ENCODE measurements at regions not wholly inside any gene's neighbourhood (a gene's known extent, or its start where the extent isn't known, plus 50 kb on each side); places are given as distances from the start of the nearest gene placed in this dataset.
"Not testable (repeated sequence)": the region's sequence is repeated elsewhere in the genome, so short reads cannot be mapped to it uniquely, and the experiment has no call there.

DNA sequence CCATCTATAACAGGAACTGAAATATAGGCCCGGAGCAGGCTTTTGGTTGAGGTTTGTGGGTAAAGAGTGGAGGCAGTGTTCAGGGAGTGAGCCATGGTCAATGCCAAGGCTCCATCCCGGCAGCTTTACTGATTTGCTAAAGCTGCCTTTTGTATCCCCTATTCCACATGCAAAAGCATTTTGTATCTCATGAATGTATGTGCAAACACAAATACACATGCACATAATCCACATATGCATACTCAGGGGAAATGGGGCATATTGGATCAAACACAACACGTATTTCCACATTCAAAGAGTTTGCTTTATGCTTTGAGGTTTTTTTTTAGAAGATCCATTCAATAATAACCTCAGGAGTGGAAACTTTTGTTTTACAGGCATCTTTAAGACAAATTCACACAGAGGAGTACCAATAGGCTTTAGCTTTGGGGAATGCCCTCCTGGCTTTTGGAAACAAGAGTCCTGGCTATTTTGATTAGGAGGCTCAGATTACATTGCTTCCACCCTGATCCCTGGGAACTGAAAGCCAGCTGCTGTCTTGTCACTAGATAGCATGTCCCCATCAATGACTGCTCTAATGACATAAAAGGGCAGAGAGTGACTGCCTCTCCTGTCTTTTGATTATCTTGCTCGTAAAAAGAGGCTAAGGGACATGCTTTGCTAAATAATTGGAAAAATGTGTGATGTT, 263.2 kb downstream of the EN1 start:
- H3K4me3 ChIP-seq (ENCODE audit: low read depth in 1 of 2, low read length in 2 of 2), result no peak overlapping the region
- no peaks in the 10 kb centered on the region for H3K4me1 ChIP-seq (ENCODE audit: control insufficient read depth in 1 of 2, insufficient read depth in 2 of 2, low read length in 2 of 2)
- H3K27me3 ChIP-seq (ENCODE audit: control insufficient read depth in 1 of 2, insufficient read depth in 2 of 2, low read length in 2 of 2), result no peaks in the 10 kb centered on the region
- H3K36me3 ChIP-seq (ENCODE audit: control insufficient read depth in 1 of 2, insufficient read depth in 2 of 2, low read length in 2 of 2), result no peaks in the 10 kb centered on the region
- no peak overlapping the region for H3K9ac ChIP-seq (ENCODE audit: low read depth in 1 of 2, low read length in 2 of 2)
- H3K9me3 ChIP-seq (ENCODE audit: control insufficient read depth in 1 of 2, low read length in 2 of 2), result no peaks in the 10 kb centered on the region
- no peak overlapping the region for H3K27ac ChIP-seq (ENCODE audit: low read depth, low read length)

DNA sequence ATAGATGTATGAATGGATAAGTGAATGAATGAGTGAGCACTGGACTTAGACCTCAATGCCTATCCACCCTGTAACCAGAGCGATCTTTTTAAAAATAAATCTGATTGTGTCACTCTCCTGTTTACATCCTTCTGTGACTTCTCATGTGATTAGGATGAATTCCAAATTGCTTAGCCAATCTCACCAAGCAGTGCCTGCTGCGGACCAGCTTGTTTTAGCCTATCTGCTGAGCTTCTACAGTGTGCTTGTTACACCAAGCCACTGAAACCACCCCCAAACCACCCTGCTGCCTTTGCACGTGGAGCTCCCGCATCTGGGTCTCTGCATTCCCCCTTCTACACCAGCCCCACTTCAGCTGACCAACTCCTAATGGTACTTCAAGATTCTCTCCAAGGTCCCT, 265.4 kb downstream of the EN1 start:
- no peak overlapping the region for H3K27ac ChIP-seq (ENCODE audit: low read depth, low read length)
- H3K27me3 ChIP-seq (ENCODE audit: control insufficient read depth in 1 of 2, insufficient read depth in 2 of 2, low read length in 2 of 2), result no peaks in the 10 kb centered on the region
- H3K4me3 ChIP-seq (ENCODE audit: low read depth in 1 of 2, low read length in 2 of 2), result no peak overlapping the region
- H3K36me3 ChIP-seq (ENCODE audit: control insufficient read depth in 1 of 2, insufficient read depth in 2 of 2, low read length in 2 of 2), result no peaks in the 10 kb centered on the region
- H3K9me3 ChIP-seq (ENCODE audit: control insufficient read depth in 1 of 2, low read length in 2 of 2), result no peaks in the 10 kb centered on the region
- H3K9ac ChIP-seq (ENCODE audit: low read depth in 1 of 2, low read length in 2 of 2), result no peak overlapping the region
- no peaks in the 10 kb centered on the region for H3K4me1 ChIP-seq (ENCODE audit: control insufficient read depth in 1 of 2, insufficient read depth in 2 of 2, low read length in 2 of 2)

DNA sequence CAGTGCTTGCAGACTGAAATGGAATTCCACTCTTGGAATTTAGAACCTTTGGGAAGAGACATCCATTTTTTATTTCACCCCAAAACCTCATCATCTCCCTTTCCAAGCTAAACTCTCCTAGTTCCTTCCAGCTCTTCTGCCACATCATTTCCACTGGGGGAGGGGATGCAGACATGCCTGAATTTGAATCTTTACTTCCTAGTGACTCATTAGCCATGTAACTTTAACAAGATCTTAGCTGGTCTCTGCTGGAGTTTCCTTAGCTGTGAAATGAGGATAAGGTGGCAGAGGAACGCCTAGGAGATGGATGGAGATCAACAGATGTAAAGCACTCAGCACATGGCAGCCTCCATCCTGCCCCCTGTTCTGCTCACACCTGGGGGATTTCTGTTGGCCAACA, 266.8 kb downstream of the EN1 start:
- H3K9ac ChIP-seq (ENCODE audit: low read depth in 1 of 2, low read length in 2 of 2), result no peak overlapping the region
- no peak overlapping the region for H3K4me3 ChIP-seq (ENCODE audit: low read depth in 1 of 2, low read length in 2 of 2)
- no peaks in the 10 kb centered on the region for H3K9me3 ChIP-seq (ENCODE audit: control insufficient read depth in 1 of 2, low read length in 2 of 2)
- no peaks in the 10 kb centered on the region for H3K27me3 ChIP-seq (ENCODE audit: control insufficient read depth in 1 of 2, insufficient read depth in 2 of 2, low read length in 2 of 2)
- no peak overlapping the region for H3K27ac ChIP-seq (ENCODE audit: low read depth, low read length)
- no peaks in the 10 kb centered on the region for H3K4me1 ChIP-seq (ENCODE audit: control insufficient read depth in 1 of 2, insufficient read depth in 2 of 2, low read length in 2 of 2)
- H3K36me3 ChIP-seq (ENCODE audit: control insufficient read depth in 1 of 2, insufficient read depth in 2 of 2, low read length in 2 of 2), result no peaks in the 10 kb centered on the region

DNA sequence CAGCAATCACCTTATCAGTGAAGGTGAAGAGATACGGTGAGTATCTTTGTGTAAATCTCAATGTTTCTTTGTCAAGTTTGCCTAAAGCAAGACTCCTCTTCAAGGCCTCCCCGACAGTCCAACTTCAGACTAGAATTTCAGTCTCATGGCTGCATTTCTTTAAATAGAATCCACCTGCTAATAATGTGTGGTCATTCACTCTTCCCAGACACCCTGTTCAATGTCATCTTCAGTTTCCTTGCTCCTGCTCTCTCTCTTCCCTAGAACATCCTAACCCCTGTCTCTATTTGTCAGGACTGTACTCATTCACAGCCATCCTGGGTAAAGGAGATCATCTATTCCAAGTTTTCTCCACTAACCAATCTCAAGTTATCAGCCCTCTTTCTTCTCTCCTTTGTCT, 267.3 kb downstream of the EN1 start:
- Histone ChIP-seq H3K4me1 (ENCODE audit: control insufficient read depth in 1 of 2, insufficient read depth in 2 of 2, low read length in 2 of 2) (no peaks in the 10 kb centered on the region), H3K36me3 (ENCODE audit: control insufficient read depth in 1 of 2, insufficient read depth in 2 of 2, low read length in 2 of 2) (no peaks in the 10 kb centered on the region), H3K27me3 (ENCODE audit: control insufficient read depth in 1 of 2, insufficient read depth in 2 of 2, low read length in 2 of 2) (no peaks in the 10 kb centered on the region), H3K4me3 (ENCODE audit: low read depth in 1 of 2, low read length in 2 of 2) (no peak overlapping the region), H3K9ac (ENCODE audit: low read depth in 1 of 2, low read length in 2 of 2) (no peak overlapping the region), H3K9me3 (ENCODE audit: control insufficient read depth in 1 of 2, low read length in 2 of 2) (no peaks in the 10 kb centered on the region), H3K27ac (ENCODE audit: low read depth, low read length) (no peak overlapping the region)

DNA sequence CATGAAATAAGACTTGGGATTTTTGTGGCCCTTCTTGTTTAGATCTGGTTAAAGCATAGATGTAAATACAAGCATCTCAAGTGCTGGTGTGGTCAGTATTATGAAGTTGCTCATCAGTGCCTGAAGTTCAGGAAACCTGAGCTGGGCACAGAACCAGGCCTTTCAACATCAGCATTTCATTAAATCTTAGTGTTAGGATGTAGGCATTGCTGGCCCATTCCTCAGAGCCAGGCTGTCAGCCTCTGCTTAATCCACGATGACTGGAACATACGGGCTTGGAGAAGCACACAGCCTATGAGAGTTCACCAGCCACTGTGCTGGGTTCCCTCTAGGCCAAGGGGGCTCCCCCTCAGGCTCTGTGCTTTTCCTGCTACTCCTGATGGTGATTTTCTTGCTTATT, 270.2 kb downstream of the EN1 start:
- Histone ChIP-seq H3K4me1 (ENCODE audit: control insufficient read depth in 1 of 2, insufficient read depth in 2 of 2, low read length in 2 of 2) (no peaks in the 10 kb centered on the region), H3K9ac (ENCODE audit: low read depth in 1 of 2, low read length in 2 of 2) (no peak overlapping the region), H3K9me3 (ENCODE audit: control insufficient read depth in 1 of 2, low read length in 2 of 2) (no peaks in the 10 kb centered on the region), H3K27ac (ENCODE audit: low read depth, low read length) (no peak overlapping the region), H3K36me3 (ENCODE audit: control insufficient read depth in 1 of 2, insufficient read depth in 2 of 2, low read length in 2 of 2) (no peaks in the 10 kb centered on the region), H3K4me3 (ENCODE audit: low read depth in 1 of 2, low read length in 2 of 2) (no peak overlapping the region), H3K27me3 (ENCODE audit: control insufficient read depth in 1 of 2, insufficient read depth in 2 of 2, low read length in 2 of 2) (no peaks in the 10 kb centered on the region)

DNA sequence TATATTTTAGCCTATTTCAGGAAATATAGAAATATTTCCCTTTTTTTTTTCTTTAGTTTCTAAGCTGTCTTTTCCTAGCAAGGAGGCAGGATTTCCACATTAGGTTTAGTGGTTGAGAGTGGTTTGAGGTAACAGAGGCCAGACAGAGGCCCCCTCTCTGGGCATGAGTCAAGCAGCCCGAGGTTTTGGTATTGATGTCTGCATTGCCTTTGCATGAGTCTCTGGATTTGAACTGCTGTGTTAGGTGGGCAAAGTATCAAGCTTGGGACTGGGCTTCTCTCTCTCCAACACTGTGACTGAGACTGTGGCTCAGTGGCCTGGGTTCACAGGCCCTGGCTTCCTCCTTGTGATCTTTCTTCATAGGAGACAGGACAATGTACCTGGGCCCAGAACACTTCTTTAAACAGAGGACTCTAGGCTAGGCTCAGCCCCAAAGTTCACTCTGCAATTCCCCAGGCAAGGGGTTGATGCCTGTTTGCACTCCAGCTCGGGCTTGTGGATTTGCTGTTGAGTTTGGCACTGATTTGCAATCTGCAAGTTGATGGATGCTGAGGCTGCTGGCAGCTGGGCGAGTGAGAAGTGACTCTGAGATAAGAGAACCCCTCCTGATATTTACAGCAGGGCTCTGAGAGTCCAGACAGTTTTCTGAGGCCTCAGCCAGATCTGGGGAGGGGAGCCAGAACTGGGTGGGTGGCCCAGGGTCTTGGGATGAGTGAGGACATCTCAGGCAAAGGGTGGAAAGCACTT, 271.2 kb downstream of the EN1 start:
- Histone ChIP-seq H3K4me1 (ENCODE audit: control insufficient read depth in 1 of 2, insufficient read depth in 2 of 2, low read length in 2 of 2) (no peaks in the 10 kb centered on the region), H3K9me3 (ENCODE audit: control insufficient read depth in 1 of 2, low read length in 2 of 2) (no peaks in the 10 kb centered on the region)

DNA sequence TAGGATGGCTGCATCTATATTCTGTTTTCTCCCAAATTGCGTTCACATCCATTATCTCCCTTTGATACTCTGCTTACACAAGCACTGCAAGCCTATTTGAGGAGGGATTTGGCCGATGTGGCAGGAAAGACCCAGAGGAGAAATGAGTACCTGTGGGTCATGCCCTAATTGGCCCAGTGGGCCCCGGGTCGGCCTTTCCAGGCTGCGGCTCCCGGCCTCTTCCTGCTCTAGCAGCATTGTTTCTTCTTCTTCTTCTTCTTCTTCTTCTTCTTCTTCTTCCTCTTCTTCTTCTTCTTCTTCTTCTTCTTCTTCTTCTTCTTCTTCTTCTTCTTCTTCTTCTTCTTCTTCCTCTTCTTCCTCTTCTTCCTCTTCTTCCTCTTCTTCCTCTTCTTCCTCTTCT, 275.1 kb downstream of the EN1 start:
- H3K36me3 ChIP-seq (ENCODE audit: control insufficient read depth in 1 of 2, insufficient read depth in 2 of 2, low read length in 2 of 2); H3K27ac ChIP-seq (ENCODE audit: low read depth, low read length); H3K4me1 ChIP-seq (ENCODE audit: control insufficient read depth in 1 of 2, insufficient read depth in 2 of 2, low read length in 2 of 2); H3K27me3 ChIP-seq (ENCODE audit: control insufficient read depth in 1 of 2, insufficient read depth in 2 of 2, low read length in 2 of 2); H3K4me3 ChIP-seq (ENCODE audit: low read depth in 1 of 2, low read length in 2 of 2); H3K9me3 ChIP-seq (ENCODE audit: control insufficient read depth in 1 of 2, low read length in 2 of 2); H3K9ac ChIP-seq (ENCODE audit: low read depth in 1 of 2, low read length in 2 of 2): not testable (repeated sequence)

More for the DNA sequence above, 271.2 kb downstream of the EN1 start:
- no peaks in the 10 kb centered on the region for H3K27me3 ChIP-seq (ENCODE audit: control insufficient read depth in 1 of 2, insufficient read depth in 2 of 2, low read length in 2 of 2)
- no peak overlapping the region for H3K9ac ChIP-seq (ENCODE audit: low read depth in 1 of 2, low read length in 2 of 2)
- no peaks in the 10 kb centered on the region for H3K36me3 ChIP-seq (ENCODE audit: control insufficient read depth in 1 of 2, insufficient read depth in 2 of 2, low read length in 2 of 2)
- H3K4me3 ChIP-seq (ENCODE audit: low read depth in 1 of 2, low read length in 2 of 2), result no peak overlapping the region
- H3K27ac ChIP-seq (ENCODE audit: low read depth, low read length), result no peak overlapping the region

DNA sequence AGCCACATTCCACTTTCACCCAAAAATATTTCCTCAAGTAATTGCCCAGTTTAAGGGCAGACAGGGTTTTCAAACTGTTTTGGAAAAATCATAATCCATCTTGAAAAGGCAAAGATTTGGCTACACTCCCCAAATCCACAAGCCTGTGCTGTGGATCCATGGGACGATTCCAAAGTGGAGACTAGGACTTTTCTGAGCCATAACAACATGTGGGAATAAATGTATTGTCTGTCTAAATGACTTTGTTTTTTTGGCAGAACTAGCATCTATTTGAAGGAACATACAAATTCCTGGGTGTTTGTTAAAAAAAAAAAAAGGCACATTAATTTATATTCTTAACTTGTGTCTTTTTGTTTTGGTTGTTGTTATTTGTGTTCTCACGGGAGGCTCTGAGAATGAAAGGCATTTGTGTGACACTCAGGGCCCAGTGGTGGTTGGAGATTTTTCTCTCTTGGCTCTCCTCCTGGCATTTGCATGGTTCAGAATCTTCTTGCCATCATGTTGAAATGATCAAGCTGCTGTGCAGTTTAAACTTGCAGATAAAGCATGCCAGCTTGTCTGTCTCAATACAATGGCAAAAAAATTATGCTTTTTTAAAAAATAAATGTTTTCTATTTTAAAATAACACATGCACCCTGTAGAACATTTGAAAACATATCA, 277.4 kb downstream of the EN1 start:
- Histone ChIP-seq H3K27ac (ENCODE audit: low read depth, low read length) (no peak overlapping the region), H3K9me3 (ENCODE audit: control insufficient read depth in 1 of 2, low read length in 2 of 2) (no peaks in the 10 kb centered on the region), H3K27me3 (ENCODE audit: control insufficient read depth in 1 of 2, insufficient read depth in 2 of 2, low read length in 2 of 2) (peaks cover 0 to under 1% of the 10 kb centered on the region in 2 donors), H3K9ac (ENCODE audit: low read depth in 1 of 2, low read length in 2 of 2) (no peak overlapping the region), H3K4me1 (ENCODE audit: control insufficient read depth in 1 of 2, insufficient read depth in 2 of 2, low read length in 2 of 2) (no peaks in the 10 kb centered on the region), H3K4me3 (ENCODE audit: low read depth in 1 of 2, low read length in 2 of 2) (no peak overlapping the region), H3K36me3 (ENCODE audit: control insufficient read depth in 1 of 2, insufficient read depth in 2 of 2, low read length in 2 of 2) (no peaks in the 10 kb centered on the region)

DNA sequence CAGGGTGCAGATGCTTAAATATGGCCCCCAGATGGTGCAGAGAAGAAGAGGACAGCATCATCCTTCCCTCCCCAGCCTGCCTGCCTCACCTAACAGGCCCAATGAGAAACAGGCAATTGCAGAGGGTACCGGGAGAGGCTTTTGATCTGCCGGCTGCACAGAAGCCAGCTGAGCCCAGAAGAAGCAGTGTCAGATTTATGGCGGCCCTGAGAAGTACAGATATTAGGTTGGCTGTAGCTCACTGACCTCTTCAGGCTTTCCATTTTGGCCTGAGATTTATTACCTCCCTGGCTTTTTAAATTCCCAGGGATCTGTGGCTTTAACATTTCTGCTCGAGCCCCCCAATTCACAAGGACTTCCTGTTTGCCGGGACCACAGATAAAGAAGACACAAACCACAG, 278.7 kb downstream of the EN1 start:
- H3K9me3 ChIP-seq (ENCODE audit: control insufficient read depth in 1 of 2, low read length in 2 of 2), result no peaks in the 10 kb centered on the region
- peaks cover 0 to 3% of the 10 kb centered on the region in 2 donors for H3K27me3 ChIP-seq (ENCODE audit: control insufficient read depth in 1 of 2, insufficient read depth in 2 of 2, low read length in 2 of 2)
- H3K4me3 ChIP-seq (ENCODE audit: low read depth in 1 of 2, low read length in 2 of 2), result no peak overlapping the region
- no peaks in the 10 kb centered on the region for H3K36me3 ChIP-seq (ENCODE audit: control insufficient read depth in 1 of 2, insufficient read depth in 2 of 2, low read length in 2 of 2)
- H3K9ac ChIP-seq (ENCODE audit: low read depth in 1 of 2, low read length in 2 of 2), result no peak overlapping the region
- H3K27ac ChIP-seq (ENCODE audit: low read depth, low read length), result no peak overlapping the region
- no peaks in the 10 kb centered on the region for H3K4me1 ChIP-seq (ENCODE audit: control insufficient read depth in 1 of 2, insufficient read depth in 2 of 2, low read length in 2 of 2)

DNA sequence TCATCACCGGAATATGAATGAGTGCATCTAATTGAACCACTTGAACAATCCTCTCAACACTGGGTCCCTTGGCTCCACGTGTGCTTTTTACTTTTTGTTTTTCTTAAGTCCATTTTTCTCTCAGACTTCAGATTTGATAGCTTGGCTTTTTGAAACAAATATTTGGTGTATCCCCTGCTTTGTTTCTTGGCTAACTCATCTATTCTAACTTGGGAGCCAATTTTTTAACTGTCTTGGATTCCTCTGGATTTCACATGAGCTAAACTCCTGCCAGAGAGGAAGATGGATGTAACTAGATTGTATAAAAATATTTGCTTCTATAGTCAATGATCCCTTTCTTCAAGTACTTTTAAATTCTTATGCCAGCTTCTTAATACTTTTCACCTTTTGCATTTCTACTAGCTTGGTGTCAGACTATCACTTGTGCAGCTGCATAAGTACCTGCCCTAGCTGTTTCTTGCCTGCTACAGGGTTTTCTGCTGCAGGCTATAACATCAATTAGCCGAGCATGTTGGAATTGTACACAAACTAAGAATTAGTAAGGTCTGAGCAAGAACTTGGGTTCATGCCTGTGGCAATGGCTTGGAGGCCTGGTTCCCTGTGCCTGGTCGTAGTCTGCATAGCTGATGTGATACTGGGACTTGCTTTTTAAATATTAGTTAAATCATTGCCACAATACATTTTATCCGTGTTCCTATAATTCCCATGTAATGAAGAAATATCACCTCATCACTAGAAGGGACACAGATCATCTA, 281.5 kb downstream of the EN1 start:
- H3K27me3 ChIP-seq (ENCODE audit: control insufficient read depth in 1 of 2, insufficient read depth in 2 of 2, low read length in 2 of 2), result peaks cover 0 to 3% of the 10 kb centered on the region in 2 donors
- H3K36me3 ChIP-seq (ENCODE audit: control insufficient read depth in 1 of 2, insufficient read depth in 2 of 2, low read length in 2 of 2), result no peaks in the 10 kb centered on the region
- H3K4me1 ChIP-seq (ENCODE audit: control insufficient read depth in 1 of 2, insufficient read depth in 2 of 2, low read length in 2 of 2), result no peaks in the 10 kb centered on the region
- no peak overlapping the region for H3K4me3 ChIP-seq (ENCODE audit: low read depth in 1 of 2, low read length in 2 of 2)
- H3K9ac ChIP-seq (ENCODE audit: low read depth in 1 of 2, low read length in 2 of 2), result no peak overlapping the region
- H3K9me3 ChIP-seq (ENCODE audit: control insufficient read depth in 1 of 2, low read length in 2 of 2), result no peaks in the 10 kb centered on the region
- H3K27ac ChIP-seq (ENCODE audit: low read depth, low read length), result no peak overlapping the region
